Neural progenitor cell (in vitro differentiated cells): ENCODE measurements at regions not wholly inside any gene's neighbourhood (a gene's known extent, or its start where the extent isn't known, plus 50 kb on each side); places are given as distances from the start of the nearest gene placed in this dataset.

ENCODE experiments used
- EZH2 ChIP-seq: fragments of 200-600 bp; sonication (generic); IDR thresholded peaks from 2 replicates; pipeline ENCODE4 v1.6.1; 2017; ENCODE audit warnings: antibody characterized with exemption, mild to moderate bottlenecking, moderate library complexity
- EZH2phosphoT487 ChIP-seq: fragments of 200-600 bp; sonication (generic); IDR thresholded peaks from 2 replicates; pipeline ENCODE4 v1.6.1; 2017; ENCODE audit warnings: antibody characterized with exemption
- TF ChIP-seq, protein P1 (sequence below): fragments of 200-600 bp; sonication (generic); IDR thresholded peaks from 2 replicates; pipeline ENCODE4 v1.5.1; 2017; ENCODE audit warnings: antibody characterized with exemption, mild to moderate bottlenecking

DNA sequence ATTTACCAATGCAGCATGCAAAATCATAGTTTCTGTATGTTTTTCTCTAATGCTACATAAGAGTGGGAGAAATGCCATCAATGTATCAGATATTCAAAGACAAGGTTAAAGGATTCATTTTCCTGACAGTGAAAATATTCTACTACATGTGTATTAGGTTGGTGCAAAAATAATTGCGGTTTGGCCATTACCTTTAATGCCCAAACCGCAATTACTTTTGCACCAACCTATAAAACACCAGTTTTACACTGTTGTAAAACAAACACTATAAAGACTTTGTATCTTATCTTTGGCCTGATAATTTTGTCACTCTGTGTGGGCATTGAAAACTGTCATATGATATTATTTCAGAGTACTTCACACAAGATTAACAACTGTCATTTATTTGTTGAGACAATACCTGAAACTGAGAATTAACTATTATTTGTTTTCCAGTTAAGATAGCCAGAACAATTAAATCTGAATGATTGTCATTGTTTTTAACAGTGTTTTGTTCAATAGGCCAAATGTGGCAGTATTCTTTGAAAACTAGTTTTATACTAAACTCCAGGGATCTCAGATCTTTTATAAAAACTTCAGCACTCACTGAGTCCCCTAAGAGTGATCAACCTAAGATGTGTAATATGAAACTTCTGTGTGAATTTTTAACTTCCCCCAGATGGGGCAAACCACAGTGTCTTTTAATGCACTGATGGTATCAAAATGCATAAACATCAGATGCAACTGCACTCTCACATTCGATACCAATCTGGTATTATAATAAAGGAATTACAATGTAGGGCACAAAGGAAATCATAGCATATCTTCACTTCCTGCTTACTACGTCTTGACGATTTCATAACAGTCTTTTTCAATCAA is 53.8 kb upstream of the FBN2 start:
- TF ChIP-seq, protein P1, sequence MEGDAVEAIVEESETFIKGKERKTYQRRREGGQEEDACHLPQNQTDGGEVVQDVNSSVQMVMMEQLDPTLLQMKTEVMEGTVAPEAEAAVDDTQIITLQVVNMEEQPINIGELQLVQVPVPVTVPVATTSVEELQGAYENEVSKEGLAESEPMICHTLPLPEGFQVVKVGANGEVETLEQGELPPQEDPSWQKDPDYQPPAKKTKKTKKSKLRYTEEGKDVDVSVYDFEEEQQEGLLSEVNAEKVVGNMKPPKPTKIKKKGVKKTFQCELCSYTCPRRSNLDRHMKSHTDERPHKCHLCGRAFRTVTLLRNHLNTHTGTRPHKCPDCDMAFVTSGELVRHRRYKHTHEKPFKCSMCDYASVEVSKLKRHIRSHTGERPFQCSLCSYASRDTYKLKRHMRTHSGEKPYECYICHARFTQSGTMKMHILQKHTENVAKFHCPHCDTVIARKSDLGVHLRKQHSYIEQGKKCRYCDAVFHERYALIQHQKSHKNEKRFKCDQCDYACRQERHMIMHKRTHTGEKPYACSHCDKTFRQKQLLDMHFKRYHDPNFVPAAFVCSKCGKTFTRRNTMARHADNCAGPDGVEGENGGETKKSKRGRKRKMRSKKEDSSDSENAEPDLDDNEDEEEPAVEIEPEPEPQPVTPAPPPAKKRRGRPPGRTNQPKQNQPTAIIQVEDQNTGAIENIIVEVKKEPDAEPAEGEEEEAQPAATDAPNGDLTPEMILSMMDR = no peak
- no peak for TF ChIP-seq EZH2phosphoT487
- no peak for TF ChIP-seq EZH2
